H4 (cell line): ENCODE measurements at regions not wholly inside any gene's neighbourhood (a gene's known extent, or its start where the extent isn't known, plus 50 kb on each side); places are given as distances from the start of the nearest gene placed in this dataset.

Experiments
- DNase-seq: peaks from one replicate; pipeline ENCODE4 v3.0.0-alpha.2; 2015; ENCODE audit warnings: low spot score

- DNase-seq, result no peak
These were observed 379.4 kb upstream of the RUNX1 start for GRCh38 chr21:35428489-35428888.

GRCh38 chr21:35428001-35428320 lies 378.9 kb upstream of the RUNX1 start:
- no peak for DNase-seq

DNA sequence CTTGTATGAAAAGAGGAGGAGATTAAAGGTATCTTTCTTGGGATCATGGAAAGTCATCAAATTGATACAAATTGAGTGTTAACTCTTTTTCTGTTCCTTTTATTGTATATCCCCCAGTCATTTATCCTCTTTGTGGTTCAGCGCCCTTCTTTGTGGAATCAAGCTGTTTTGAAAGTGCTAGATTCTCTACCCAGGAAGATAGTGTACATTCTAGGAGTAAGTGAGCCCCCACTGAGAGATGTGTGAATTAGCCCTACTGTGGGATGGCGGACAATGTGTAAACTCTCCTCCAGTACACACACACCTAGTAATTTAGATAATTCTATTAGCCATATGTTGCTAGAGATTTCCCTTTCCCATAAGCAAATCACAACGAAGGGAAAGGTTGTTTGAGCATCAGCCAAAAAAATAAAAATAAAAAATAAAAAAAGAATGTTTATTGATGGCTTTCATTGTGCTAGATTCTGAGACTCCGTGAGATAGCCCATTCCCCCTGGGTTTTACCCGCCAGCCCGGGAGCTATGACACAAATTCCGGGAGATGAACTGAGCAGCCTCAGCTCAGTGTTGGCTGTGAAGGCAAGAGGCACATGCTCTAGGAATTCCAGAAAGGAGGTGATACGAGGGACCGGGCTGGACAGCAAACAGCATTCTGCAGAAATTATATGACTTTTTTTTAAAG lies 378.4 kb upstream of the RUNX1 start:
- DNase-seq, result no peak

DNA sequence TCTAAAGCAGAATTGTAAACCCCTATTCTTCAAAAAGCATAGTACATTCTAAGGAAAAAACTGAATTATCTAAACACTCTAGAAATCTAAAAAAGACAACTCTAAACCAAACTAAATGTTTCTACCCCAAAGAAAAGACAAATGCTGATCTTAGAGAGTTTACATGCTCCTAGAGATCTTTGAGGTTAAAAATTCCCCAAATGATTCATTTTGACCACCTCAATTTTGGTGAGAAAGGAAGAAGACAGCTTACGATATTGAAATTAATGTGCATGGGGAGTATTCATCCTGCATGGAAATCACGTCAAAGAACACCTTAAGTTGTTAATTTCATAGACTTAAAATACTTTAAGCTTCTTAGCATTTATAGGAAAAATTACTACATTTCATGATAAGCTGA lies 377.8 kb upstream of the RUNX1 start:
- no peak for DNase-seq

DNA sequence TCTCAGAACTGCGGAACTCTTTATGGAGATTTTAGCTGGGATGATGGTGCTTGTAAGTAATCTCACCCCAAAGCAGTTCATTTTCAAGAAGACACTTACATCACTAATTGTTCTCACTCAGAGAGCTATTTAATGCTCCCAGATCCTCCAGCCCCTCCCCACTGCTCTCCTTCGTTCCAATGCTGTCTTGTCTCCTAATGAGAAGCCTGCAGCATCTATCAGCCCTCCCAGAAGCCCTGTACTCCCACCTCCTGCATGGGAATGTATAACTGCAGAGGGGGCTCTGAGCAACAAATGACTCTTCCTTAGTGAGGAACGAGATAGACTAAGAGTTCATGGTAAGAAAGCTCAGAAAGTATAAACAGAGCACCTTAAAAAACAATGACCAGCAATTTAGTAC lies 377.4 kb upstream of the RUNX1 start:
- no peak for DNase-seq

- no peak for DNase-seq
These were observed 375.0 kb upstream of the RUNX1 start for GRCh38 chr21:35424122-35424521.

DNA sequence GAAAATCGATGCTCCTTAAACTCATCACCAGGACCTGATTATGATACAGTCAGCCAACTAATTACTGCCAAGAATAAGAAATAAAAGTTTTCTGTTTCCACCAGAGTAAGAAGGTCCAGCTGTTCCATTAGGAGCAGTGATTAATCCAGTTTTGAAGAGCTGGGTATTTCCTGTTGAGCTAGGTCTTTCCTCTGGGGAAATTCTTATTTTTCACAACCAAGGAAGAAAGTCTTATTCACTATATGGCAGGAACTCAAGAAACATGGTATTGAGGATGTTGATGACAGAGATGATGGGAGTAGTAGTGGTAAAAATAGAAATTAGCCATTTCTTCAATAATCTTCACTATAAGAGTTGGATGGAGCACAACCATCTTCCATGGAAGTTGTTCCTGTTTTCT lies 374.6 kb upstream of the RUNX1 start:
- no peak for DNase-seq

GRCh38 chr21:35422011-35422410 lies 372.9 kb upstream of the RUNX1 start:
- DNase-seq, result no peak

DNA sequence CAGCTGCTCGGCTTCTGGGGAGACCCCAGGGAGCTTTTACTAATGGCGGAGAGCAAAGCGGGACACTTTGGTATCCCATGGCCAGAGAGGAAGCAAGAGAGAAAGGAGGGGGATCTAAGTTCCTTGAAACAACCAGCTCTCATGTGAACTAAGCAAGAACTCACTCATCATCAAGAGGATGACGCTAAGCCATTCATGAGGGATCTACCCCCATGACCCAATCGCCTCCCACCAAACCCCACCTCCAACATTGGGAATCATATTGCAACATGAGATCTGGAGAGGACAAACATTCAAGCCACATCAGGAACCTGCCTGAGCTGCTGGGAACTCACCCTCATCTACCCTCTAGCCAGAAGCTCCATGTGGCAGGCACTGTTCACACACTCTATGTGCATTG lies 372.1 kb upstream of the RUNX1 start:
- DNase-seq, result no peak

GRCh38 chr21:35420656-35421055 lies 371.6 kb upstream of the RUNX1 start:
- DNase-seq, result no peak

- DNase-seq, result no peak
These were observed 368.7 kb upstream of the RUNX1 start for GRCh38 chr21:35417762-35418161.

DNA sequence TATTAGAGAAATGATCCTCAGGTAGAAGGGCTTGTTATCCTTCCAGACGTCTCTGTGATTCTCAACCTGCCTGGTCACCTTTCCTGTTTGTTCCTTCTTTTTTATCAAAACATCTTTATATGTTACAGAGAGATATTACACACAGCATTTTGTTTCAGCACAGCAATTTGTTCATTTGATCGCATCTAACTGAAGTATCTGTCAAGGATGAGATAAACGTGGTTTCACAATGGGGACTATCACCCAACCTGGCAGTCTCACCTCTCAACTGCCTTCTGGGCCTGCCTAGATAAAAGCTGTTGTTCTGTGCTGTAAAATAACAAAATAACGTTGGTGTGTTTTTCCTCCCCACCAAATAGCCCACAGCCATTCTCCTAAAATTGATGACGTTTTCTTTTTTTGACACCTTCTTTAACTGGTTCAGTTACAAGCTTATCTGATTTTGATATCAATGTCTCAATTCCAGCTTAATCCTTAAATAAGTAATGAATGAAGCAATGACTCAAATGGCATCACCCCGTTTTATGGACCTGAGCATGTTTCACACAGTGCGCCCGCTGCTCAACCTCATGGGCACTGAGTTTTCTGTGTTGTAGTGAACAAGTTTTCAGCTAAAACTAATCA lies 367.9 kb upstream of the RUNX1 start:
- no peak for DNase-seq

DNA sequence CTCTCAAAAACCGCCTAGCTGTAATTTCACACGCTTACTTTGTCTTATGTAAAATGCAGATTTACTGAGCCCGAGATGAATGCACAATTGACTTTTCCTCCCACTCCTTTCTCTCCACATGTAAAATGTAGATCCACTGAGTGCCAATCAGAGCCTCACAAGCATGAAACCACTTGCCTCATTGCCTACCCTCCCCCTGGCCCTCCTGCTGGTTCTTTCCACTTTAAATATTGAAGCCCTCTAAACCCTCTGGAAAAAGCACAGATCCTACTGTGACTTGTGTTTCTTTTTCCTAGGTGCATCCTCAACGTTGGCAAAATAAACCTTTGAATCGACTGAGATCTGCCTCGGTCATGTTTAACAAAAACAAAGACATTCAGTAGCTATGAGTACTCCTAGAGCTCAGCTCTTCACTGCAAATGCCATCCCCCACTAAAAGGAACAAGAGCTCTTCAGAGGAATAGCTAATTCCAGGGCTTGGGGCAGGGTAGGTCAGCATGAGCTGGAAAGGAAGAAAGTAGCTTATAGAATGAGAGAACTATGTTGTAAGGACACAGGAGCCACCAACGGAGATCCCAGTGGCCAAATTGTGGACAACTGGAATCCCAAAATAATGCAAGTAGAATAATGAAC lies 365.5 kb upstream of the RUNX1 start:
- no peak for DNase-seq

GRCh38 chr21:35414056-35414455 lies 365.0 kb upstream of the RUNX1 start:
- no peak for DNase-seq

GRCh38 chr21:35412231-35412630 lies 363.1 kb upstream of the RUNX1 start:
- DNase-seq, result no peak

- DNase-seq, result no peak
These were observed 362.3 kb upstream of the RUNX1 start for GRCh38 chr21:35411434-35411833.

DNA sequence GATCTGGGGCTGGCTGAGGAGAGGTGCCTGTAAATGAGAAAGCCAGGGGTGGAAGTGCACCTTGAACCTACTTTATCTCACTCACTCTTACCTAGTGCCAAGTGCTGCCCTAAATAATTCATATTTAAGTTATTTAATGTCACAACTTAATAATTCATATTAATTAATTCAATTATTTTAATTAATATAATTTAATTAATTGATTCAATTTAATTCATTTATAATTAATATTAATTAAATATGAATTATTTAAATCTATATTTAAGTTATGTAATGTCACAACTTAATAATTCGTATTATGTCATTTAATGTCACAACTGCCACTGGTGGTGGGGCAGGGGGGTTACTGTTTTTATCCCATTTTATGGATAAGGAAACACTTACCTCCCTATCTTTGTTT lies 361.6 kb upstream of the RUNX1 start:
- no peak for DNase-seq

GRCh38 chr21:35410123-35410522 lies 361.0 kb upstream of the RUNX1 start:
- DNase-seq, result no peak

GRCh38 chr21:35408401-35408800 lies 359.3 kb upstream of the RUNX1 start:
- no peak for DNase-seq

GRCh38 chr21:35406635-35407034 lies 357.5 kb upstream of the RUNX1 start:
- DNase-seq, result no peak

DNA sequence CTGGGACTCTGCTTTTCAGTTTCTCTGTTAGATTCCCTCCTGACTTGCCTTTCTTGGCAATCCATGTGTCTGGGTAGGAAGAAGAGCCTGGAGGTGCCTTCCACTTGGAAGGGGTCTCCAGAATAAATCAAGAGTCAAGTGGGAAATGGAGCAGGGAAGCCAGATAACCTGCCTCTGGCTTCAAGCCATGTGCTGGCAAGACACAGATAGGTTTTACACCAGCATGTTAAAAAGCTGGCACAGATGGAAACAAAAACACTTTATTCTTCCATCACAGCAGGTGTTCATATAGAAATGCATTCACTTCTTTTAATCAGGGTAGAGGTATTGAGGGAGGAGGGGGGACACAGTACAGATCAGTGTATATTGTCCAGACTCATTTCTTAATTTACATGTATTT lies 356.9 kb upstream of the RUNX1 start:
- DNase-seq, result no peak

- DNase-seq, result no peak
These were observed 355.1 kb upstream of the RUNX1 start for GRCh38 chr21:35404247-35404646.

DNA sequence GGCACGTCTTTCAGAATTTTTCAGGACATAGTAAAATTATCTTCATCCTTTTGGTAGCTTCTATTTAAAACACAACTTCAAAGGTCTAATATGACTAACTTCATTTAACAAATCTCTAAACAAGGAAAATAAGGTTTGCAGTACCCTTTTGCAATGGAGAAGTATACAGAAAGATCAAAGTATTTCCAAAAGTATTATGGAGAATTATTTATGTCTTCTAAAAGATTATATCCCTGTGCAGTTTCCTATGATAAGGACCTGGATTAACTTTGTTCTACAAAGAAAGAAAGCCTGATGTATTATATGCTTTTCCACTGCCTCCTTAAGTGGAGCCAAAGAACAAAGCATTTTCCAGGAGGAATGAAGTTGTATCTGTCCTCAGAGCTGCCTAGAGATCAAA lies 353.0 kb upstream of the RUNX1 start:
- DNase-seq, result no peak

- DNase-seq, result no peak
These were observed 352.4 kb upstream of the RUNX1 start for GRCh38 chr21:35401476-35401875.
